ENCODE measurements at regions not wholly inside any gene's neighbourhood (a gene's known extent, or its start where the extent isn't known, plus 50 kb on each side); places are given as distances from the start of the nearest gene placed in this dataset.
A peak's percentile ranks its signal among the peaks of the same experiment; 100 is the strongest.

GRCh38 chr1:163538667-163539066 is 216.9 kb downstream of the NUF2 start:
- DNase-seq: peak in 1 of 2 donors; percentile 41
- TF ChIP-seq CTCF (IDR thresholded peaks at IDR 0.05): no peak
- TF ChIP-seq EP300 (IDR thresholded peaks at IDR 0.05): no peak
- TF ChIP-seq POLR2AphosphoS5 (IDR thresholded peaks at IDR 0.05): no peak
- no peak for TF ChIP-seq POLR2A (IDR thresholded peaks at IDR 0.05)
- H3K4me3 ChIP-seq: no peak overlapping the region
- no peak overlapping the region for H3K27ac ChIP-seq
- WGBS, 5 donors: 51 to 65% (median 57%) methylated on average over 4 of the region's 4 CpGs
- no peaks in the 10 kb centered on the region for H3K27me3 ChIP-seq
- no peaks in the 10 kb centered on the region for H3K36me3 ChIP-seq
- intact Hi-C loops (cut with DNase I; ENCODE audit: low total_unique reads): no loop called here
- peaks cover 0 to 4% (median 0%) of the 10 kb centered on the region in 4 donors for H3K4me1 ChIP-seq
- no peaks in the 10 kb centered on the region for H3K9me3 ChIP-seq

GRCh38 chr1:163540727-163541126 is 219.0 kb downstream of the NUF2 start:
- no peak for DNase-seq
- TF ChIP-seq EP300 (IDR thresholded peaks at IDR 0.05): no peak
- TF ChIP-seq POLR2A (IDR thresholded peaks at IDR 0.05): no peak
- no peak for TF ChIP-seq CTCF (IDR thresholded peaks at IDR 0.05)
- TF ChIP-seq POLR2AphosphoS5 (IDR thresholded peaks at IDR 0.05): no peak
- H3K27ac ChIP-seq: no peak overlapping the region
- no peaks in the 10 kb centered on the region for H3K36me3 ChIP-seq
- H3K4me1 ChIP-seq: peaks cover 0 to 4% (median 0%) of the 10 kb centered on the region in 4 donors
- H3K4me3 ChIP-seq: no peak overlapping the region
- H3K9me3 ChIP-seq: no peaks in the 10 kb centered on the region
- no peaks in the 10 kb centered on the region for H3K27me3 ChIP-seq
- WGBS, 5 donors: 59 to 75% (median 62%) methylated on average over 2 of the region's 2 CpGs
- intact Hi-C loops (cut with DNase I; ENCODE audit: low total_unique reads): no loop called here

GRCh38 chr1:163544441-163544840 is 222.7 kb downstream of the NUF2 start:
- DNase-seq: no peak
- H3K27ac ChIP-seq: no peak overlapping the region
- intact Hi-C loops (cut with DNase I; ENCODE audit: low total_unique reads): no loop called here
- H3K9me3 ChIP-seq: no peaks in the 10 kb centered on the region
- 78 to 91% (median 90%) methylated on average over 3 of the region's 3 CpGs for WGBS, 5 donors
- H3K27me3 ChIP-seq: no peaks in the 10 kb centered on the region
- H3K4me3 ChIP-seq: no peak overlapping the region
- no peaks in the 10 kb centered on the region for H3K4me1 ChIP-seq
- no peaks in the 10 kb centered on the region for H3K36me3 ChIP-seq
- TF ChIP-seq POLR2A (IDR thresholded peaks at IDR 0.05) (no peak), POLR2AphosphoS5 (IDR thresholded peaks at IDR 0.05) (no peak), CTCF (IDR thresholded peaks at IDR 0.05) (no peak), EP300 (IDR thresholded peaks at IDR 0.05) (no peak)

- H3K4me3 ChIP-seq: no peak overlapping the region
- TF ChIP-seq EP300 (IDR thresholded peaks at IDR 0.05) (no peak), POLR2AphosphoS5 (IDR thresholded peaks at IDR 0.05) (no peak), POLR2A (IDR thresholded peaks at IDR 0.05) (no peak), CTCF (IDR thresholded peaks at IDR 0.05) (no peak)
- no peaks in the 10 kb centered on the region for H3K36me3 ChIP-seq
- intact Hi-C loops (cut with DNase I; ENCODE audit: low total_unique reads): no loop called here
- DNase-seq: no peak
- H3K4me1 ChIP-seq: no peaks in the 10 kb centered on the region
- H3K9me3 ChIP-seq: no peaks in the 10 kb centered on the region
- WGBS, 5 donors: 81 to 88% (median 83%) methylated on average over 3 of the region's 3 CpGs
- no peak overlapping the region for H3K27ac ChIP-seq
- no peaks in the 10 kb centered on the region for H3K27me3 ChIP-seq
These were observed 236.4 kb downstream of the NUF2 start for GRCh38 chr1:163558162-163558561.
